LNCaP clone FGC (cell line): ENCODE measurements at regions not wholly inside any gene's neighbourhood (a gene's known extent, or its start where the extent isn't known, plus 50 kb on each side); places are given as distances from the start of the nearest gene placed in this dataset.

Source experiments
- DNase-seq: peaks from one replicate; pipeline ENCODE4 v3.0.0-alpha.2; 2011; ENCODE audit warnings: low read depth
- H3K4me3 ChIP-seq: 2 replicates; pipeline ENCODE4 v1.5.1; 2011; ENCODE audit warnings: mild to moderate bottlenecking, low read depth, low read length, control low read depth
- TF ChIP-seq, protein P1 (sequence below): IDR thresholded peaks from 2 replicates; pipeline ENCODE4 v1.5.1; 2012; ENCODE audit warnings: mild to moderate bottlenecking; ENCODE audit not compliant: control insufficient read depth, insufficient read depth; ENCODE audit errors: extremely low read depth

DNA sequence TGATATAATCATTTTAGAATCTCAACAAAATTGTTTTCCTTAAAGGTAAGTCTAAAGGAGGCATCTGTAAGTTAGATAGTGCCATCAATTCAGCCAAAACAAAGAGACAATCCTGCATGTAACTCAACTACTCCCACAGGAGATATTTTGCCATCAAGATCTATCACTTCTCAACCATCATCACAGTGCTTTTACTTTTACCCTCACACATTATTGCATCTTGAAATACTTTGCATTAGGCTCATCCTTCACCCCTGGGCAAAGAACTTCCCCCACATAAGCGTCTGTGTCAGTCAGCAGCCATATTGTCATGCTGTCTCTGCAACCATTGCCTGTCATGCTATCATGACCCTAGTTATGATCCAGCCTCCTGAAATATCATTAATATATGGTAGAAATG, 54.9 kb upstream of the NLGN1 start:
- no peak overlapping the region for H3K4me3 ChIP-seq
- no peak for DNase-seq
- TF ChIP-seq, protein P1, sequence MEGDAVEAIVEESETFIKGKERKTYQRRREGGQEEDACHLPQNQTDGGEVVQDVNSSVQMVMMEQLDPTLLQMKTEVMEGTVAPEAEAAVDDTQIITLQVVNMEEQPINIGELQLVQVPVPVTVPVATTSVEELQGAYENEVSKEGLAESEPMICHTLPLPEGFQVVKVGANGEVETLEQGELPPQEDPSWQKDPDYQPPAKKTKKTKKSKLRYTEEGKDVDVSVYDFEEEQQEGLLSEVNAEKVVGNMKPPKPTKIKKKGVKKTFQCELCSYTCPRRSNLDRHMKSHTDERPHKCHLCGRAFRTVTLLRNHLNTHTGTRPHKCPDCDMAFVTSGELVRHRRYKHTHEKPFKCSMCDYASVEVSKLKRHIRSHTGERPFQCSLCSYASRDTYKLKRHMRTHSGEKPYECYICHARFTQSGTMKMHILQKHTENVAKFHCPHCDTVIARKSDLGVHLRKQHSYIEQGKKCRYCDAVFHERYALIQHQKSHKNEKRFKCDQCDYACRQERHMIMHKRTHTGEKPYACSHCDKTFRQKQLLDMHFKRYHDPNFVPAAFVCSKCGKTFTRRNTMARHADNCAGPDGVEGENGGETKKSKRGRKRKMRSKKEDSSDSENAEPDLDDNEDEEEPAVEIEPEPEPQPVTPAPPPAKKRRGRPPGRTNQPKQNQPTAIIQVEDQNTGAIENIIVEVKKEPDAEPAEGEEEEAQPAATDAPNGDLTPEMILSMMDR, result no peak

DNA sequence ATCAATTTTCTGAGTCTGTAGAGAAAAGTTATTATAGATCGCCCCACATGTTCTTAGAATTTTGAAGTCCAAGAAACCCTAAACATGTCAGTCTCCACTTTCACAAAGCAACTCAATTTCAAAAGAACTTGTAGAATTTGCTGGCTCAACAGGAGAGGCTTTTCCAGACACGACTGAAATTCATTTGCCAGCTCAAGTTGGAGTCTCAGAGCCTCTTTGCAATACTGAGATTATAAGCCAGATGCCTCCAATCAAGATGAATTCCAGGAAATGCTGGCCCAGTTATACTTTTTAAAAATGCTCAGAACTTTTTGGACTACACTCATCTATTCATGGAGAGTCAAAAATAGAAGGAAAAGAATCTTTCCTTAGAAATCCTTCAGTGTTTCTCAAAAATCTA, 56.9 kb upstream of the NLGN1 start:
- TF ChIP-seq, protein P1, result no peak
- no peak for DNase-seq
- H3K4me3 ChIP-seq, result no peak overlapping the region

DNA sequence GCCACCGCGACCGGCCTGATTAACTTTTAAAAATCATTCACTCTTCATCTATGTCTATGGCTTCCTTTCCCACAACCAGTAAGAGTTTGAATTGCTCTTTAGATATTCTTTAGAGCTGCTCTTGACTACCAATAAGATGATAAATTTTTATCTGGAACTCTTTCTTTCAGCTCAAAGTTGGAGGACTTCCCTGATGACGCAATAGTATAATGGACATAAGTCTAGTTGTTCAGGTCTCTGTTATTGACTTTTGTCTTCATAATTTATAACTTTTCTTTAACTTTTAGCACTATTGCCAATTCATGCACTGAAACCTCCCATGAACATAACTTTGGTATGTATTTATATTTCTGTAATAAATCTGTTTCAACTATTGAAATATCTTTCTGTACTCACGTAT, 61.3 kb upstream of the NLGN1 start:
- no peak overlapping the region for H3K4me3 ChIP-seq
- DNase-seq, result no peak
- TF ChIP-seq, protein P1, result no peak

DNA sequence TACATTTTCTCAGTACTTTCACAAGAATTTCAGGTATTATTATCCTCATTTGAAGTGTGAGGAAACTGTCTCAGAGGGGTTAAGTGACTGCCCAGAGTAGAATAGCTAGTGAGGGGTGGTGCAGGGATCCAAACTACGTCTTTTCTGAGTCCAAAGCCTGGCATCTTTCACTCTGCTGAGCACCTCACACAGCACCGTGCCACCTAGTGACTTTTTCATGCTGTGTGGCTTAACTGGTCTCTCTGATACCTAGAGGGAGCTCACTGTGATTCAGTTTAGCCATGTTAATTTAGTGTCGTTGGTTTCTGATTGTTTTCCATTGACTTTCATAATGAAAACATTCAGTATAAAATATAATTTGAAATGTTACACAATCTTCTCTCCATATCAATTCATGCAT, 91.4 kb upstream of the NLGN1 start:
- TF ChIP-seq, protein P1, result 0 out of 2 replicates have a peak, but pooled peaks have one; percentile 20
- H3K4me3 ChIP-seq, result no peak overlapping the region
- DNase-seq, result no peak

DNA sequence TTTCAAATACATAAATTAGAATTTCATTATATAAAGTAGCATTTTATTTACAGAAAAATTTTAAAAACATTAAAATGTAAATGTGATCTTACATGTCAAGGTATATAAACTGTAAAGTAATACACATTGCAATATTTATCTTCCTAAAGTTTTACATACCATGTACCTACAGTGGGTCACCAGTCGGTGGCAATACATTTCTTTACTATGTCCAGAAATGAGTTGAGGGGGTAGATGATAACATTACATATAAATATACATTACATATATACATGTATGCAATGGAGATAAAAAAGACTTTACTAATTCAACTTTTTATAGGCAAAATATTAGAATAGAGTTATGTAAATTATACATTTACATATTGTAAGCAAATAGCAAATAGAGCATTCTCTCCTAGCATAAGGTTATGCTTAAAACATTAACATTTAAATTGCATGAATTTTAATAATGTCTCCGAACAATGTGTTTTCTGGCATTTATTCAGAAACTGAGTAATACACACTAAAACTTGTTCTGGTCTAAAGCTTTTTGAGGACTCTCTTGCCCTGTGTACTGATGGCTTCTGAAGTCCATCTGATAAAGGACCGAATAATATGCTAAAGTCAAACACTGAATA, 93.3 kb upstream of the NLGN1 start:
- H3K4me3 ChIP-seq, result no peak overlapping the region
- TF ChIP-seq, protein P1, result 0 out of 2 replicates have a peak, but pooled peaks have one; percentile 20
- no peak for DNase-seq

DNA sequence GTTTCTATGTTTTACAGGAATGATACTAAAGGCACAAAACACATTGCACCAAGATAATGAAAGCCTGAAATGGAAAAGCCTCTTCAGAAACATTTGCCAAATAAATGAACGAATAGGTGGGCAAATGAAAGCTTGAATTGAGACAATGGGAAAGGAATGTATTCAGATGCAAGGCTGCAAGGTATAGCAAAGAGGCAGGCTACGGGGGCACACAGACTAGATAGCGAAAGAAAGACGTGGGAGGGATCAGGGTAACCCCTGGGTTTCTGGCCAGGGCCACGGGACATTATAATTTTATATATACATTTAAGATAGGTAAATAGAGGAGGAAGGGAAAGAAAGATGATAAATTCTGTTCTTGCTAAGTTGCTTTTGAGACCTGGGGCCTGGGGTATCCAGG, 95.9 kb upstream of the NLGN1 start:
- TF ChIP-seq, protein P1, result no peak
- no peak overlapping the region for H3K4me3 ChIP-seq
- no peak for DNase-seq

DNA sequence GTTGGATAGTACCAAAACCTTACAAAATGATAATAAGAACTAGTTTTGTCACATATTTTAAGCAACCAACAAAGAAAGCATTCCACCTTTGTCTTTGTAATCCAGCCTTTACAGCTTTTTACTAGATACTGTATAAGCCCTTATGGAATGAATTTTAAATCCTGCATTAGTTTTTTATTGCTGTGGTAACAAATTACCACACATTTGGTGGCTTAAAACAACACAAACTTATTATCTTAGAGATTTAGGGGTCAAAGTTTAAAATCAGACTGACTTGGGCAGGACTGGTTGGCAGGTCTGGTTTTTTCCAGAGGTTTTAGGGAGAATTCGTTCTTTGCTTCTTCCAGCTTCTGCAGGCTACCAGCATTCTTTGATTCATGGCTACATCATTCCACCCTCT, 108.5 kb upstream of the NLGN1 start:
- no peak for DNase-seq
- TF ChIP-seq, protein P1, result no peak
- H3K4me3 ChIP-seq, result no peak overlapping the region
